T-helper 2 cell (primary cell): ENCODE measurements at regions not wholly inside any gene's neighbourhood (a gene's known extent, or its start where the extent isn't known, plus 50 kb on each side); places are given as distances from the start of the nearest gene placed in this dataset.

Source experiments
- DNase-seq, 5 experiments: peaks; one replicate each; pipeline versions ENCODE4 v3.0.0 to v3.0.0-alpha.2; 2012 to 2022

DNA sequence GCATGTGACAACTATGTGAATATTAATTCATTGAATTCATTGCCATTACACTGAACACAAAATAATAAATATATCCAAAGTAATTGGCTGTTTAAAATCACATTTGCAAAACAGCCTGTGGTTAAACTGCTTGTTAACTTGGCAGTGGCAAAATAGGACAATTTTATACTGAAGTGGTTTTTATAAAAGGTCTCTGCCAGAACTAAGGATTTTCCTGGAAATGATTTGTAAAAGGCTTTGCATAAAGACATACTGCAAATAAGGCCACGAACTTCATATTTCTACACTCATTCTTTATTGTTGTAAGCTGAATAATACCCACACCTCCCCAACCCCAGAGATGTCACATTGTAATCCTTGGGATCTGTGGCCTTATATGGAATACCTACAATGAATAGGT, 370.3 kb upstream of the RGMB start:
- DNase-seq = no peak

DNA sequence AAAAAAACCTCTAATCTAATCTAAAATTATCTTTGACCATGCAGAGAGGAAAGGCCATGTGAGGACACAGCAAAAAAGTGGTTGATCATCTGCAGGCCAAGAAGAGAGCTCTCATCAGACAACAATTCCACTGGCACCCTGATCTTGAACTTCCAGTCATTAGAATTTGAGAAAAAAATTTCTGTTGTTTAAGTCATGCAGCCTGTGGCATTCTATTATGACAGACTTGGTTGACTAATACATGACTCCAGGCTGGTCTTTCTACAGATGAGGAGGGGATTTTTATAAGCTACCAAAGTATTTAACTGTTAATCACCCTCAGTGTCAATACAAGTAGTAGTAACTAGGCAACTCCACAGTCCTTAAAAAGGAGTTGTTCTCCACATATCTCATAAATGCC, 358.5 kb upstream of the RGMB start:
- DNase-seq = no peak

DNA sequence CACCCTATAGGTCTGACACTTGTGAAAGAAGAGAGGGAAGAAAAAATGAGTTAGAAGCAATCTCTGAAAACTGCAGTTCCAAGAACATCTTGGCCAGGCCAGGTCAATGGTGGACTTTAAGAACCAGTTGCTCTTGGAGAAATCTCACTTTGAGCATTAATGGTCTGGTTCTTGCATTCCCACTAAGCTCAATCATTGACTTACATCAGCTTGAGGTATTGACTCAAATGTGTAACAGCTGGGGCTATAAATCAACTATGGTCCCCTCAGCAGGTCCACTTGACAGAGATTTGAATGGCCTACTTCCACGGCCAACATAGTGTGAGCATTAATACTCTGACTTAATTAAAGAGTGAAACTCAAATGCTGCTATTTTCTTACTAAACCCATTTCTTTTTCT, 357.8 kb upstream of the RGMB start:
- DNase-seq = no peak

DNA sequence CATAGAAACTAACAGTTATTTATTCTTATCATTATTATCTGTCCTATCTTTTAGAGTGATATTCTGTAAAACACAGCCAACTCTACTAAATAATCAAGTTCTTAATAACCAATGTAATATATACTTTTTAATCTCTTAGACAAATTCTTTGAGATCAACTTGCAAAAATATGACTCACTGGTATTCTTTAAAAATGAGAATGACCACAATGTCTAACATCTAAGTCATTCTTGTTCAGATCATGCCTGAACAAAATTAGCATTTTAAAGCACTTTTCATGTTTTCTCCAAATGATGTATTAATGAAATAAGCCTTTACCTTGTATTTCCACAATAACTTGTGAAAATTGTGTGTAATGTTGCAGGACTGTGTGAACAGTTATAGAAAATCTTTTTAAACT, 356.9 kb upstream of the RGMB start:
- no peak for DNase-seq

DNA sequence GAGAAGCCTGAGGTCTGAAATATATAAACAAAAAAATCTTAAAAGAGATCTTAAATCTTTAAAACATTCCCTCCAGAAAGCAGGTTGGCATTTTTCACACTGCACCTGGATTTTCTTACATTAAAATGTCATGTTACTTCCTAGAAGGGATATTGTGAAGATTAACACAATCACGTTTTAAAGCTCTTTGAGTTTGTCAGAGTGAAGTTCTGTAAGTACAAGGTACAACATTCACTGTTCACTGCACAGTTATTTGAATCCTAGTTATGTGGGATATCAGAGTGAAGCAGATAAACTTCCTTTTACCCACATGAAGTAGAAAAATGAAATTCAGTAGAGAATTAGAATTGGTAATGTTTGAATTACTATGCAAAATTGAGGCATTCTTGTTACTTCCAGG, 353.6 kb upstream of the RGMB start:
- DNase-seq = no peak

DNA sequence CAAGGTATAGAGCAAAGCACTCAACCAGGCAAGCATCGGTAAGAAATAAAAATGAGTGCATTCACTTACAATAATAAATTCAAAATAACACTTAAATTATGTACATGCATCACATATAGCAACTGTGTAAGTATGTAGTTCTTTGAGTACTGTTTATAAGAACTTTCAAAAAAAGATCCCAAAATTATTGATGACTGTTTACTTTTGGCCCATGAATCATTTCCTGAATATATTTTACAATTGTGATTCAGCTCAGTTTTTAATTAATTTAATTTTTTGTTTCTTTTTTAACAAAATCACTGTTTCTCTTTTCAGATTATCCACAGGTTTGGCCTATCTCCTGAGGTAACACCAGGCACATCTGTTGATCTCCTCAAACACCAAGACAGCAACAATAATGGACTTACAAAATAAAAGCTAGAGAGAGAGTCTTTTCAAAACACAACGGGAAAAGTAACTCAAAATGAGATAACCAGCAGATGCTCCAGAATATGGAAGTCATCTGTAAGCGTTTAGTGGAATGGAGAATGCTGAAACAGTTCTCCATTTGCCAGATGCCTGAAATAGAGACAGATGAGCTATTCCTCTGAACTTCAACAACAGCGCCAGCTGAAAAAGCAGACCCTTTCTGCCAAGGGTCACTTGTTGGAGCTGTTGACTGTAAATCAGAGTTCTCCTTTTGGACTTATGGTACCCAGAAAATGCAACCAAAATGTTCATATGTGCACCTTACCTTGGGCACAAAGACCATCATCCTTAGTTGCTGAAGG, 348.6 kb upstream of the RGMB start:
- DNase-seq = no peak

DNA sequence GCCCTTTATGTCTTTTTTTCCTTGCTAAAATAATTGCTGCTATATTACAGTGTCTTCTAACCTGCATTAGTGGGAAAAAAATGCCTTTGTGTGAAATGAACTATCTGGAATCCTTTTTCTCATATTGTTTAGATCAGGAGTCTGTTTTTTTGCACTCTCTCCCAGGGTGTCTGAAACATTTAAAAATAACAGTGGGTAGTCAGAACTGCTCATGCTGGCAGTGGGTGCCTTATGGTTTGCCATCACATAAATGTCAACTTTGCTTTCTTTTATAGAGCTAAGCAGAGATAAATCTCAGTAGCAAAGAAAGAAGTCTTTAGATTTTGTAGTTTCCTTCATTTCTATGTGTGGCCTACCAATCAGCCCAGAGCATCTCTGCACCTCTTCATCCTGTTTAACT, 347.8 kb upstream of the RGMB start:
- DNase-seq = no peak

DNA sequence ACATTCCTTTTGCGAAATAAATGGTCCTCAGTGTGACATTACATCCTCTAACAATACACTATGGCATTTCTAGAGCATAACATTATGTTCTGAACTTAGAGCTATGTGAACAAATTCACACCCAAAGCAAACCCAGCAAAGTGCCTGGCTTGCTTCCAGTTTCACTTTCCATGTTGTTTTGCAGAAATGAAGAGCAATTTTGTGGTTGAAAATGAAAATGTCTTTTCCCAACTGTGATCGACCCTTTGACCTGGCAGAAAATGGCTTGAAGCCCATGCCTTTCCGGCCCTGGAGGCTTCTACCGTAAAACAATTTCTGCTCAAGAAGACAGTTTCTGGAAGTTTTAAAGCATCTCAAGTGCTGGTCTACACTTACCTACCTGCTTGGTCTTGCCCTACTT, 344.7 kb upstream of the RGMB start:
- DNase-seq = peak in 1 of 5 experiments; percentile 20

DNA sequence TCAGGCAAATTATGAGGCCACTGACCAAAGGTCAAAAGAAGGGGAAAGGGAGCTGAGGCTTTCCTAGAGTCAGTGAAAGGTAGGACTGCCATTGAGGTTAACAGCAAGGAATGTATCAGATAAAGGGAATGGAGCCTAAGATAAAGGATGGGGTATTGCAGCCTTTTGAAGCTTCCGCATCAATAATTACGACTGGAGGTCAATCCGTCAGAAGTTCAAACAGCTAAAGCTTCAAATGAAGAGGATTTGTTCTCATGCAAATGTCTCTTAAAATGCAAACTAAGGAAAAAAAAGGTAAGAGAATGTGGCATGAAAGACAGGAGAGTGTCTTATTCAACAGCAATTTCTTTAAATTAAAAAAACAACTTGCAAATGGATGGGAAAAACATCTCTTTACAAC, 341.1 kb upstream of the RGMB start:
- no peak for DNase-seq

DNA sequence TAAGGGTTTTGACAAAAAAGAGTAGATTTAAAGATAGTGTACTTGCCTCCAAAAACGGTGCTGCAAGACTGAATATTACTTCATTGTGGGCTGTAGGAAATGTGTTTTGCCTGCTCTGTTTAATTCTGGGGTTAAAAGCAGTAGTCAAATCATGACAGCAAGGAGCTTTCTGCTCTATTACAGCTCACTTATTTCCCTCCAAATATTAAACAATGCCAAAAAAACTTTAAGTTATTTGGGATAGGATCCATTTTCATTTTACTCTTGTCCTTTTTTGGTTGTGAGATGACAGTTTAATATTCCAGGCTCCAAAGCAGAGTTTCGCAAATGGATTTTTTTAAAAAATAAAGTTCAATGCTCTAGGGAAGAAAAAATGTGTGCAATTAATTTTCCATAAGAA, 340.4 kb upstream of the RGMB start:
- peak in 1 of 5 experiments; percentile 32 for DNase-seq

DNA sequence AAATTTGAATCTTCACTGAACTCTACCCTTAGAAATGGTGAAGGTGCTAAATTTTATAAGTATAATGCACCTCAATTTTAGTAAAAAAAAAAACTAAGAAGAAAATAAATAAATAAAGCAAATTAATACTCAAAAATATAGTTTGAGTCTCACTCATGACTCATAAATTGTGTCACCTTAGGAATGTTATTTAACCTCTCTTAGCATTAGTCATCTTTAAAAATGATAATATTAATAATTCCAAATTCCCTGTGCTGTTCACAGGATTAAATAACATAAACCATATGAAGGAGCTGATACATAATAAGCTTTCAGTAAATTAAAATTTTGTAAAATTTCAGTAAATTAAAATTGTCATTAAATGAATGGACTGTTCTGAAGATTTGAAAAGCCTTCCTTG, 339.8 kb upstream of the RGMB start:
- DNase-seq = no peak

DNA sequence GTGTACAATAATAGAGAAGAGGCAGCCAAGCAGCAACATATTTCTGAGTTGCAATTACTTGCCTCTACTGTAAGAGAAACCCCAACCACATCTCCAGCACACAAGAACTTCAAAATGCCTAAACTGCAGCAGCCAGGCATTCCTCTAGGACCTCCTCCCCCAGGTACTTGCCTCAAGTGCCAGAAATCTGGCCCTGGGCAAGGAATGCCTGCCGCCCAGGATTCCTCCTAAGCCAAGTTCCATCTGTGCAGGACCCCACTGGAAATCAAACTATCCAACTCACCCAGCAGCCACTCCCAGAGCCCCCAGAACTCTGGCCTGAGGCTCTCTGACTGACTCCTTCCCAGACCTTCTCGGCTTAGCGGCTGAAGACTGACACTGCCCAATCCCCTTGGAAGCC, 336.8 kb upstream of the RGMB start:
- DNase-seq = no peak

DNA sequence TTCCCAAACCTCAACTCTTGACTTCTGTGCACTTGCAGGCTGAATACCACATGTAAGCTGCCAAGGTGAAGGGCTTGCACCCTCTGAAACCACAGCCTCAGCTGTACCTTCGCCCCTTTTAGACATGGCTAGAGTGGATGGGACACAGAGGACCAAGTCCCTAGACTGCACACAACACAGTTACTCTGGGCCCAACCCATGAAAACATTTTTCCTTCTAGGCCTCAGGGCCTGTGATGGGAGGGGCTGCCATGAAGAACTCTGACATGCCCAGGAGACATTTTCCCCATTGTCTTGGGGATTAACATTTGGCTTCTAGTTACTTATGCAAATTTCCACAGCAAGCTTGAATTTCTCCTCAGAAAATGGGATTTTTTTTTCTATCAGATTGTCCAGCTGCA, 331.0 kb upstream of the RGMB start:
- DNase-seq = no peak

DNA sequence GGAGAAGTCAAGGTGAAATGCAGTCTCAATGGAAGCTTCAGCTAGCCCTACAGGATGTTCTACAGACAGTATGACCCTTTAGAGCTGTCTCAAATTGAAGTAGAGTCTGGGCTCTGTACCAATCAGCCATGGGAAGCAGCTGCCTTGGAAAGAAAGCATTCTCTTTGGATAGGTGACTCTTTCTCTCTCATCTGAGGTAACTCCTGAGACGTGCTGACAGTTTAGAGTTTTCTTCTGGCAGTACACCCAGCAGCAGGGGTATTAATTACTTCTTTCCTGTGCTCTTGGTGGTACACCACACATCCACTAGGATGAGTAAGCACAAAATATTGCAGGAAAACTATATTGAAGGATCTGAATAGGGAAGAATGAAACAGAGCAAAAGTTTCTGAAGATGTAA, 329.6 kb upstream of the RGMB start:
- no peak for DNase-seq

DNA sequence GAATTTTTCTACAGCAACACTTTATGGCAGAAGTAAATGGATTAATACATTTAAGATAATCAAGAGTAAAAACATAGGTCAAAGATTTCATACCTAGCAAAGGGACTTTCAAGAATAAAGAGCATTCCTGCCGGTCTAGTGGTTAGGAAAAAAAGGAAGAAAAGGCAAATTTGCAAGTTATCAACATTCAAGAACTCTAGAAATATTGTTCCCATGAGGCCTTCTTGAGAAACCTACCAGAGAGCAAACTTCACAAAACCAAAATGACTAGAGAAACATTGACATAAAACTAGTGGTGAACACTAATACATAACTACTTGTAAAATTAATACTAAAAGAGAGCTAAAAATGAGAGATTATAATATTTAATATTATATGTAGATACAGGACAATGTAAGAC, 320.2 kb upstream of the RGMB start:
- no peak for DNase-seq

DNA sequence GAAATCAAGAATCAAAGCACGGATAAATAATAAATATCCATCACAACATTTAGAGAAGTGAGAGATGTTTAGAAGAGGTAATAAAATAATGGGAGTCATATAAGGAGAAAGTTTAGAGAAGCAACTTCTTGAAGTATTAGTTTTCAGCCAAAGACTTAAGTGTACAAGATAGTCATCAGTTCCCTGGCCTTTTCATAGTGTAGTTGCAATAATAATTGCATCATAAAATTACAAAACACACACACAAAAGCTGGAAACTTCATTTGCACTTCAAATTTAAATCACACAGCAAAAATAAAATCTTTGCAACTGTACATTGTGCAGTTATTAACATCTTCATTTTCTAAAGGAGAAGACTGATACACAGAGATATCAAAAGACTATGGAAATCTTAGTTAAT, 319.1 kb upstream of the RGMB start:
- no peak for DNase-seq

DNA sequence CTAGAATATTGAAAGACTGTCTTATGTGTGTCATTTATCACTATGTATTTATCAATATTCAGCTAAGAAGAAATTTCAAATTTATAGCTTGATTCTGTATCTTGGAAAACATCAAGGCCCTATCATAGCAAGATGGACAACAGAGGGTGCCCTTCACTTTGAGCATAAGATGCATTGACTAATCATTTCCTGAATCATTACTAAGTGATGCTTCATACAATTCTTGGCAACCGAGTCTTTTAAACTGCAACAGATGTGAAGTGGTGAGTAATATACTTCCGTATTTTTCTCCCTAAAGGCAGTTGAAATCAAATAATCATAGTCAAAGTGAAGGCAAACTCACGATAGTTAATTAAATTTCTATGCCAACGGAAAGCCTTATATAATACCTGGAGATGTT, 318.6 kb upstream of the RGMB start:
- DNase-seq = no peak

DNA sequence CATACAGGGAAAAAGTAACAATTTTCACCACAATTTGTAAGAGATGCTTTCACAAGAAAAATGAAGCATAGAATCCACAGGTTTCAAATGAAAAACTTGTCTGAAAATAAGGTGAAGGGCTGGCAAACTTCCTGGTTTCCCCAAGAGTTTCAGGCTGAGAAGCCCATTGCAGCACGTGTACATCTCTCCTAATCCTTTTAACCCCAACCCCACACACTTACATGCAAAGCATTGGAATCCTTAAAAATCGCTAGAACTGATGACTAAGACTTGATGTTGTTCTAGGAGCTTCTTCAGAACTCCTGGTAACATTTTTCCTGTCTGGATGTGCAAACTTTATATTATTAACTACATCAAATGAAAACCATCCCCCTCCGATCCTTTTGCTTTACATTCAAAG, 317.8 kb upstream of the RGMB start:
- no peak for DNase-seq

DNA sequence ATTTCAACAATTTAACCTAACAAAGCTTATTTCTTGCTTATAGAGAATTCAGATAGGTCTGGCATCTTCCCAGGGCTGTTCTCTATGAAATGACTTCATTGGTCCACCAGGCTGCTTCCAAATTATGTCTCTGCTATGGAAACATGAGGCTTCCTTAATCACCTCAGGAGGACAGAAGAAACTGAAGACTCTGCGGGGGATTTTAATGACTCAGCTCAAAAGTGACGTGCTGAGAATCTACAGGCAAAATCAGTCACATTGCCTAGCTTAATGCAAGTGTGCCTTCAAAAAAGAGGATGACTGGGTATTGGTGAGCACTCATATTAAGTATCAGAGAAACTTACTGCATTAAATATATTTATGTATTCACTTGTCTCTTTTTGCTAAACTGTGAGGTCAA, 315.5 kb upstream of the RGMB start:
- DNase-seq = no peak

DNA sequence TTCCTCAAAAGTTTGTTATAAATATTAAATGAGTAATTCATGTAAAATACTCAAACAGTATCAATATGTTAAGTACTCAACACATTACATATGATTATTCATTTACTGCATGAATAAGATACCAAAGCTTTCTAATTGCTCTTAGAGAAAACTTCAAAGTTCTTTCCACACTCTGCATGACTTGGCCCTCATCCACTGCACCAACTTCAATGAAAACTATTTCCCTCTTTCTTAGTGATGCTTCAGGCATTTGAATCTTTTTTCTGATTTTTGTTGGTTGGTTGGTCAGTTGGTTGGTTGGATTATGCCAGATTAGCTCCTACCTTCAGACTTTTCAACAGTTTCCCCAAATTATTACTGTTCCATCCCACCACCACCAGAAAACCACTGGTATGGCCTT, 314.7 kb upstream of the RGMB start:
- no peak for DNase-seq

DNA sequence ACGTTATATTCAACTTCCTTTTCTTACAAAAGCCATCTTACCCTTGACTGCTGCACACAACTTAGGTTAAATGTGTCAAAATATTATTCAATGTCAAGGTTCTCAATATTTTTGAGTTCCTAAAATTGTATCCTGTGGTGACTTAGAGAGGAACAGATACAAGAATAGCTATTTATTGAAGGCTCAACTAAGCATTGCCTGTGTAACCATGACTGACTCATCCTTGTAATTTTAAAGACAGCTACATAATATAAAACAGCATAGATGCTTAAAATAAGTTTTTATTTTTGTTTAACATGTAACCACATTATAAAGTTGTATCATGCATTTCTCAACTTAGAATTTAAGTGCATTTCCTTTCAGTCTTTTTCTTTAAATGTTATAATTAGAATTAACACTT, 312.9 kb upstream of the RGMB start:
- no peak for DNase-seq

DNA sequence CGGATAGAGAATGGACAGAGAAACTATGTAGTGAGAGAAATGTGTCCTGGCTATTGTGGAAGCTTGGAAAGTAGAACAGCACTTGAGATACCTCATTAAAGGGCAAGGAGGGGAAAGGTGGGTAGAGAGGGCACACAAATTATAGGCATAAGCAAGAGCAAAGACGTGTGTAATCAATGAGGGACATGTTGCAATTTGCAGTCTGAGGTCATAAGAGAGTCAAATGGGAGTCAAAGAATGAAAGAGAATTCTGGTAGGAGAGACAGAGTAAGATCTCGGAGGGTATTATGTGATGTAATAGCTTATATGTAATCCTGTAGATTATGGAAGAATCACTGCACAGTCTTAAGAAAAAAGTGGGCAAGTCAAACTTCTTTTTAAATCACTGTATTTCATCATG, 312.0 kb upstream of the RGMB start:
- no peak for DNase-seq

DNA sequence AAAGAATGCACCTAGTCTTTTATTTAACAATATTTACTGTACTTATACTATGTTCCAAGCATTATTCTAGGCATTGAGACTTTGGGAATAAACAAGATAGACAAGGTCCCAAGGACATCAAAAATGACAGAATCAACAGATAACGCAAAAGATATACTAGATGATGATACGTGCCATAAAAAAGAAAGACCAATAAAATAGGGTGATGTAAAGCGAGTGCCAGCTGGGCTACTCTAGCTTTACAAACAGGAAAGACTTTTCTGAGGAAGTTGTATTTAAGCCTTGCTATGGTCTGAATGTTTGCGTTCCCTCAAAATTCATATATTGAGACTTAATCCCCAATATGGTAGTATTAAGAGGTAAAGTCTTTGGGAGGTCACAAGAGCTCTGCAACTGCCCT, 310.2 kb upstream of the RGMB start:
- DNase-seq = no peak

DNA sequence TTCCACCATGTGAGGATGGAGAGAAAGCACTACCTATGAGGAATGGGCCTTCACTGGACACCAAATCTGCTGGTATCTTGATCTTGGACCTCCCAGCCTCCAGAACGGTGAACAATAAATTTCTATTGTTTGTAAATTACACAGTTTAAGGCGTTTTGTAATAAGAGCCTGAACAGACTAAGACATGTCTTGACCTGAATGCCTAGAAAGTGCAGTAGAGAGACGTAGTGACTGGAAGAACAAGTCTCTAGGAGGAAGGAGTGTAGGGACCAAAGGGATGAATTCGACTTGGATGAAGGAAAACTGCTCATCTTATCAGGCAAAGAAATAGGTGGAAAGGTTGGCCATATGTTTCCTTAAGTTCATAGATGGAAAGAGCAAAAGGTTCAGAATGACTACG, 309.8 kb upstream of the RGMB start:
- no peak for DNase-seq

DNA sequence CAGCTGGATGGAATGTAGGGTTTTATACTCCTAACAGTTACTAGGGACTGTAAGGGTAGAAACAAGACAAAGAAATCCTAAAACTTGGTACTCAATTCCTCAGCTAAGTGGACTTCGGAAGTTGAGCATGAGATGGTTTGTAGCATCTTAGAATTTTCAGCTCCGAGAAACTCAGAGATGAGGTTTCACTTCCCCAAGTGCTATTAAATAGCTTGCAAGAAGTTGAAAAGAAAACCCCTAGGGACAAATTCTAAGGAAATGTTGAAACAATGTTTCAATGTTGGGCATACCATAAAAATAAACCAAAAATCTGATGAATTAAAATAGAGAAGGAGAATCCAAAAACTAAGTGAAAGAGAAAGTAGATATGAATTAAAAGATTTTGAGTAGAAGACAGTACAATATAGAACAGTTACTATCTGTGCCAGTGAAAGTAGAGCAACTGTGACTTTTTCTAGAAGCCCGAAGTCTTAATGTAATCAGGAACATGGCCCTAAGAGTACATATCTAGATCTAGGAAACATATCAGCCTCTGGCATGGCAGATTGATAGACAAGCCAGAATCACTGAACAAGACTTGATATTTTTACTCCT, 308.6 kb upstream of the RGMB start:
- no peak for DNase-seq
